GM18505 (cell line): ENCODE measurements at regions not wholly inside any gene's neighbourhood (a gene's known extent, or its start where the extent isn't known, plus 50 kb on each side); places are given as distances from the start of the nearest gene placed in this dataset.

ENCODE experiments used
- ATAC-seq: cut with Tn5 transposase; IDR thresholded peaks from one replicate; pipeline ENCODE4 v1.9.1; 2021; ENCODE audit not compliant: unreplicated experiment
- POLR2A ChIP-seq: IDR thresholded peaks from 4 replicates; pipeline ENCODE4 v1.6.1; 2011; ENCODE audit warnings: borderline replicate concordance; ENCODE audit not compliant: insufficient read depth, insufficient read length; ENCODE audit errors: extremely low read depth

DNA sequence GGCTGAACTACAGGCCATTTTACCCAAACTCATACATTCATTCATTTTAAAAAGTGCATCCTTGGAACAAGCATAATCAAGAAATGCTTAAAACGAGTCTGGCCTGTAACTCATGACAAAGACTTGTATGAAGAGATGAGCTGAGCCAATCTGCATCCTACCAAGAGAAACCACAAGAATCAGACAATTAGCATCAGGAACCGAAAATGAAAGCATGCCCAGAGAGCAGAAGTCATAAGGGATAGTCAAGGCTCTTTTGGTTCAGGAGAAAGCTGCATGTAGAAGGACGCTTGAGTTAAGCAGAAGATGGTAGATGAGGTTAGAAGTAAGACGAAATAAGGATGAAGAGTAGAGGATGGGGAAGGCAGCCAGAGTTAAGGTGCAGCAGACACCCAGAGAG is 137.0 kb upstream of the CTNNA2 start:
- no peak for TF ChIP-seq POLR2A
- ATAC-seq: no peak

DNA sequence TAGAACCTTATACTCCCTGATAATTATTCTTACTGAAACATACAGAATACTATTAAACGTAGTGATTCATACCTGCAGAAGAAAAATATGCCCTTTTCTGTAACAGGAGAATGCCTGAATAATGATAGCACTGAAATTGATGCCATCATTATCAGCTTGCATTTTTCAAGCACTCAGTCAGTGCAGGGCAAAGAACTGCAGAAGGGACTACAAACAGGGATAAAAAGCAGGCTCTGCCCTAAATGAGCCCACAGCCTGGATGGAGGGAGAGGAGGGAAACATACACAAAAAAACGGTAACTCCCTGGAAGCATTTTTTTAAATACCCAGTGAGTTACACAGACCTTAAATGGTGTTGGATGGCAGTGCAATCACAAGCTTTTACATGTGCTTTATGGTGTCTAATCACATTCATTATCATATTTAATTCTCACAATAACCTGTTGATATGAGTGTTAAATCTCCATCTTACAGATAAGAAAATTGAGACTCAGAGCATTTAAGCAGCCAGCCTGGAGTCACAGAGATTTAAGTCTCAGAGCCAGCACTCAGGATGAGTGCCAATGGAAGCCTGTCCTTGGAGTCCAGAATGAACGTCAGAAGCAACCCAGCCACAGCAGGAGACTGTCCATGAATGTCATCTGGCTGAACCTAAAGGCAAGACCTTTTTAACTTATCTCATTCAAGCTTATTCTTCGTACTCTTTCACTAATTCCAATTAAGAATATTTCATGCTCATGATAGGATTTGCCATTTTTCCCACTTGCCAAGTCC is 139.3 kb upstream of the CTNNA2 start:
- TF ChIP-seq POLR2A: no peak

DNA sequence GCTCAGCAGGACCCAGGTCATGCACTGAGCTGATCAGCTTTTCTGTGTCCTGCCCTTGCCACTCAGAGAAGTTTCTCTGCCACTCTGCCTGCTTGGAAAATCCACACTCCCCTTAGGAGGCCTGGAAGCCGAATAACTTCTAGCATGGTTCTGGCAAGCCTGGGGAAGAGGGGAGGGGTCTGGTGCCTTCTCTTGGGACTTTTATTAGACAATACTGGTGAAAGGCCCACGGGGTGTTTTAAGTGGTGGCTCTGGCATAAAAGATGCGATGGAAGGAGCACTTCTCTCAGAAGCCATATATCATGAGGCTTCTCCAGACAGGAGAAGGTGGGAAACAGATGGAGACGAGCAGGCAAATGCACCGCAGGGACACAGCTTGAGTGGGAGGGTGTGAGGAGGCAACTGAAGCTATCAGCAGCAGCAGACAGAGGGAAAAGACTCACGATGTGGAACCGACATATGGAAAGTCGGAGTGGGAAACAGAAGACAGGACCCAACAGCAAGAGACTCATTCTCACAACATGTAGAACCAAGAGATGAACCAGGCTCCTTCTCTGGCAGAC is 141.8 kb upstream of the CTNNA2 start:
- no peak for ATAC-seq
- TF ChIP-seq POLR2A: no peak

More for the DNA sequence above, 139.3 kb upstream of the CTNNA2 start:
- ATAC-seq: no peak

DNA sequence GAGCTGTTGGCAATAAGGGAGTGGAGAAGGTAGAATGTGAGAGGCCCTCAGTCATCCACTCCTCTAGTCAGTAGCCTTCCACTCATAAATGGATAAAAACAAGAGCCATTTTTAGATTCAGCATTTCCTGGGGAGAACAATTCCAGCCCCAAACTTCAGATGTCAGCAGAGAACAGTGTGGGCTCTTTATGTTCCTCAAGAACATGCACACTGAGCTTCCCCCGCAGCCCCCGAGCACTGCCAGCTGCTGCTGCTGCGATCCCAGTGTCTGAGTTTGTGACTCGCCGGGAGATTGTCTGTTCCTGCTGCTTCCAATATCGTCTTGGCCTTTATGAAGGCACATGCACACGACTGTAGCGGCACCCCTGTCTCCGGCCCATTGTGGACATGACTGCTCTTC is 143.7 kb upstream of the CTNNA2 start:
- TF ChIP-seq POLR2A: no peak
- ATAC-seq: no peak

DNA sequence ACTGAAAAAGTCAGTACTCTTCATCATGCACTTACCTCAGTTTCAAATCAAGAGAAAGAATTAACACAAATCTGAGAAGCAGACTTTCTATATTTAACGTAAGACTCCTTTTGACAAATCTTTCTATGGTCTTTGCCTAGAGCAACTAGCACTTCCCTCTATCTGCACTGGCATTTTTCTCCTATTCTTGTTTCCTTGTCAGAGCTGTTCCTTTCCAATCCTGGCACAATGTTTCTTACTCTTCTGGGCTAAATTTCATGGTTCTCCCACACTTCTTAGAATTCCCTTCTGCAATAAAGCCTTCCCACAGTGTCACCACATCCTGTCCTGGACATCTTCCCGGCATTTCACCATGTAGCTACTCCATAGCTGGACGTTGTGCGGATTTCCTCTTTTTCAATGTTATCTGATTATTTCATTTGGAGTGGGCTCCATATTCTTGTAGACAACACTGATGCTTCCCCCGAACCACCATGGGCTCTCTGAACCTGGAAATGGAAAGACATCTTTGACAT is 144.7 kb upstream of the CTNNA2 start:
- no peak for TF ChIP-seq POLR2A
- ATAC-seq: no peak

DNA sequence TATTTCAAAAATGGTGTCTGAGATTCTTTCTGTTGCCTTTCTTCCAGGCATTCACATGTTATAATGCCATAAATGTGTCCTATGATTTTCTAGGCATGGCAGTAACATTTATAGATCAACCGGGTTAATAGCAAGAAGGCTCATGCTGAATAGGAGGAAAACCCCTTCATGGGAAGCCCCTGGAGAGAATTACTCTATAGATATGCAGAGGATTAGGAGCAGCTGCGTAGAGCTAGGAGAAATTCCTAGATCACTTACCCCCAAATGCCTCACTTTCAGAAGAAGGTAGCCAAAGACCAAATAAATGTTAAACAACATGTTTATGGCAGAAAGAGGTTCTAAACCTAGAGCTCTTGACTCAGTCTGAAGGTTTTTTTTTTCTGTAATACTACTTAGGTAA is 153.4 kb upstream of the CTNNA2 start:
- ATAC-seq: no peak
- no peak for TF ChIP-seq POLR2A

DNA sequence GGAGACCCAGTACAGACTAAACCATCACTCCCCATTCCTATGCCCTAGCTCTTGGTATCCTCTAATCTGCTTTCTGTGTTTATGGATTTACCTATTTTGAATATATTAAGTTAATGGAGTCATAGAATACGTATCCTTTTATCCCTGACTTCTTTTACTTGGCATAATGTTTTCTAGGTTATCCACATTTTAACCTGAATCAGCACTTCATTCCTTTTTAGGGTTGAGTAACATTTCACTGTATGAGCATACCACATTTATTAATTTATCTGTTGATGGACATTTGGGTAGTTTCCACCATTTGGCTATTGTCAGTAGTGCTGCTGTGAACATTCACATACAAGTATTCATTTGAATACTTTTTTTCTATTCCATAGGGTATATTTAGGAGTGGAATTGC is 157.3 kb upstream of the CTNNA2 start:
- TF ChIP-seq POLR2A: no peak
- ATAC-seq: no peak

DNA sequence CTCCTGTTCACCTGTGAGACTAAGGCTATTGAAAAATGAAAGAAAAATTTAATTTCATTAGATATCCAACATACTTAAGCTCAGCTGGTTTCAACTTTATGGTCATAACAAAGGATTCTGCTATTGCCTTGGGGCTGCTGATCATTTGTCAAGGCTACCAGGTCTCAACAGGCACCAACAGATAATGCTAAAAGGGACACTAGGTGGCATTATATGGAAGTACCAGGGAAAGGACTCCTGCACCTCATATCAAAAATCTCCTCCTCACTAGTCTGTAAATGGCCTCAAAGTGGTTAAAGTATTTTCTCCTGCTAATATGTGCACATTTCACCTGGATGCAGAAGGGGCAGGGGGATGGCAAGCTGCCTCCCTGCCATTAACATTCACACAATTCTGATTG is 167.9 kb upstream of the REG3A start:
- TF ChIP-seq POLR2A: no peak
- no peak for ATAC-seq

DNA sequence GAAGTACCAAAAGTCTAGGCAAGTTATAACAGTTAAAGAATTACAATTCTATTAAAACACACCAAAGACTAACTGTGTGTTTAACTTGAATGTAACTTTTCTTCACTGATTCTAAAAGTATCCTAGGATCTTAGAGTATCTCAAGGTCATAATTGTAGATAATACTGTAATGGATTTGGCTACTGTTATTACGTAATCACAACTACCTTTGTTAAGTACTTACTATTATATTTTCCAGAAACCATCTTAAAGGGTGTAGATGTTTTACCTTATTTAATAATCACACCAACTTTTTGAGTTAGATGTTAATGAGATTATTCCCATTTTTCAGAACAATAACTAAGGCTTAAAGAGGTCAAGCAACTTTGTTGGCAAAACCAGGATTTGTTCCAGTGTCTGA is 161.3 kb upstream of the REG3A start:
- no peak for TF ChIP-seq POLR2A

DNA sequence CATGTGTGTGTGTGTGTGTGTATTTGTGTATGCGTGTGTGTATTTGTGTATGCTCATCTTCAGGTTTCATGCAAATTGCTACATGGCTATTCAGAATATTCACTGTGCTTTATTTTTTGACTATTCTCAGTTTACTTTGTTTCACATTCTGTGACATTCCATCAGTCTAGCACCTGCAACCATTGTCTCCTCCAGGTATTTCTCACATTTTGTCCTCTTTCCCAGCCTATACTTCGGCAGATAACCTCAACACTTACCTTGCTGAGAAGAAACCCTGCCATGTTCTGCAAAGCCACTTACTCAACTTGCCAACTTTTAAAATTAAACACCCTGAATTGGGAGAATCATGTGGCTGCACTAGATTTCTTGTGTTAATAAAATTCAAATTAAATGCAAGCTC is 135.4 kb upstream of the REG3A start:
- TF ChIP-seq POLR2A: no peak
- ATAC-seq: no peak

More for the DNA sequence above, 161.3 kb upstream of the REG3A start:
- no peak for ATAC-seq

DNA sequence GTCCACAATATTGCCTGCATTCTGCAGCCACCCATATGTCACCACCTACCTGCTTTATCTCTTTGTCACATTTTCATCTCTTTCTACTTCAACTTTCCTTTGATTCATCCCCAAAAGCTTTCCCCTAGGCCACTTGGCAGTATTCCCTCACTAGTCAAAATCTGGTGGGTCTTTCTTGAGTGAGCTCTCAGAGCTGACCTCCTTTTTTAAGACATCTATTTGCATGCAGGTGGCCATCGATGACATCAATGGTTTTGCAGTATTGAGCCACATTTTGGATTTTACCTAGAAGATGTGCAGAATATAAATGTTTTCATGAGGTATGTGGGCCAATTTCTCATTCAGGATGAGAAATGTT is 133.4 kb upstream of the REG3A start:
- TF ChIP-seq POLR2A: no peak
- ATAC-seq: no peak

DNA sequence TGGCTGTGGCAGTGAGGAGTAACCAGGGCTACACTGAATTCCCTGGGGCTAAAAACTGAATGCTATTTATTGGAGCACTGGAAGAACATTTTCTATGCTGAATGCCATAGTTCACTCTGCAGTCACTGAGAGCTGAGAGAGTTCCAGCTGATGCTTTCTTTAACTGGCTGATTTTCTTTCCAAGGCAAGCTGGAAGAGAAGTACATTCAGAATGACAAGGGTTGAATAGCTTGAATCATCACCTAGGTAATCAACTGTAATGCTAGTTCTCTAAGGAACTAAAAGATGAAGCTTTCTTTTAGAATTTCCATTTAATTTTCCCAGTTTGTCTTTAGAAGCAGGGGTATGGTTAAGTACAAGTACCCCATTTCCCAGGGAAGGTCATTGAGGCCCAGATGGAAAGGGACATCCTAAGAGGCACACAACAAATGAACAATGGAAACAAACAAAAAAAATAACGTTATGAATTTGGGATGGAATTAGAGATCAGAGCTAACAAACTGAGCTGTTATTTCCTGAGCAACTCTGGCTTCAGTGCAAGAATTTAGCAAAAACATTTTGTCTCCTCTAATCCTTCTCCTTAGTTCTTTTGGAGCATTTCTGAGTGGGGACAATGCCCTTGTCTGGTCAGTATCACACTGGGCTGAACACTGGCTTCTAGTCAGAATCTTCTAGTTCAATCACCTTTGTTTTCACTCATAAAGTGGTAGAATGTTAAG is 132.8 kb upstream of the REG3A start:
- no peak for TF ChIP-seq POLR2A

DNA sequence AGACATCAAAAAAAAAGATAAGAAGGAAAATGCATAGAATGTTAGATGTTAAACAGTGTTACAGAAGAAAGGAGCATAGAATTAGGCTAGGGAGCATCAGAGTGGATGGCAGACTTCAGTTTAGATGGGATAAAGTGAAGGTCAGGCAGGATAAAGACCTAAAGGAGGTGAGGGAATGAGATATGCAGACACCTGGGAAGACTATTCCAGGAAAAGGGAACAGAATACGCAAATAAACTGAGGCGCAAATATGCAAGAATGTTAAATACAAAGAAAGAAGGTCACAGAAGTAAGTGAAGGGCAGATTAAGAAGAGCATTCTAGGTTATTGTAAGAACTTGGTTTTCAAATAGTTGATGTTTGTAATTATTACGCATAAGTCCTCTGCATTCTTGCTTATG is 116.3 kb upstream of the REG3A start:
- no peak for TF ChIP-seq POLR2A
- no peak for ATAC-seq

More for the DNA sequence above, 132.8 kb upstream of the REG3A start:
- no peak for ATAC-seq

DNA sequence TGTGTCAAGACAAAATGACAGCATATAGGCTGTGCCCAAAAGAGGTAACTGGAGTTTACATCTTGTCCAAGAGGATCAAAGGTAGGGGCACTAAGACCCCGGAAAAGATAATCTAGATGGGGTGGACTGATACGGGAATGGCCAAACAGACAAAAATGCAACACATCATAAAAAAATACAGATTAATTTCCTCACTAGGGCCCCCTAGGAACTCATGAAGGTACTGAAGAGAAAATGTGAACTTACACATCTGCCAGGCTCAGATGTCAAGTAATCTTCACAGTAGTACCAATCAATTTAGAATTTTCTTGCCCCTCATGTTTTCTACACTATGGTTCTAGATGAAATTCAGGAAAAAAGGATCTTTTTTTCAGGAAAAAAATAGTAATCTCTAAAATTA is 115.6 kb upstream of the REG3A start:
- no peak for TF ChIP-seq POLR2A
- ATAC-seq: no peak
